Body of pancreas (tissue), 4 donors: ENCODE measurements at regions not wholly inside any gene's neighbourhood (a gene's known extent, or its start where the extent isn't known, plus 50 kb on each side); places are given as distances from the start of the nearest gene placed in this dataset.

ENCODE experiments used
- ATAC-seq: fragments of 150-250 bp; one replicate; pipeline ENCODE4 v1.9.1; 2016
- DNase-seq, 4 donors: peaks; one replicate each; pipeline ENCODE4 v3.0.0-alpha.2; 2019
- H3K27ac ChIP-seq, 4 donors: fragments of 200-600 bp; sonication (generic); 1 replicate in 3 of 4; 2 replicates in 1 of 4; pipeline versions ENCODE4 v1.5.1 to v1.6.1; 2016 to 2019; ENCODE audit warnings: mild to moderate bottlenecking in 1 of 4, mixed read lengths in 1 of 4, moderate library complexity in 1 of 4
- H3K27me3 ChIP-seq, 2 donors: fragments of 200-600 bp; sonication (generic); one replicate each; pipeline ENCODE4 v1.6.0; 2016; ENCODE audit warnings: mild to moderate bottlenecking in 1 of 2
- H3K36me3 ChIP-seq, 2 donors: fragments of 200-600 bp; sonication (generic); replicated peaks in 1 of 2; 2 replicates each; pipeline ENCODE4 v1.5.1; 2016; ENCODE audit warnings: low read depth in 2 of 2; ENCODE audit not compliant: insufficient read depth in 1 of 2
- H3K4me1 ChIP-seq: fragments of 200-600 bp; sonication (generic); one replicate; pipeline ENCODE4 v1.6.0; 2016
- H3K4me3 ChIP-seq, 2 donors: fragments of 200-600 bp; sonication (generic); 1 replicate in 1 of 2; 2 replicates in 1 of 2; pipeline ENCODE4 v1.5.1; 2016 to 2019
- H3K9me3 ChIP-seq, 3 donors: fragments of 200-600 bp; sonication (generic); 1 replicate in 2 of 3; 2 replicates in 1 of 3; pipeline ENCODE4 v1.5.1; 2016
- CTCF ChIP-seq, 7 experiments: fragments of 450-650 bp in 4 of 7; fragments of 200-600 bp in 3 of 7; sonication (generic) in 3 of 7; IDR thresholded peaks; one replicate each; pipeline ENCODE4 v1.5.1; 2016 to 2019; ENCODE audit warnings: antibody characterized with exemption in 7 of 7
- POLR2A ChIP-seq, 3 donors: fragments of 450-650 bp; IDR thresholded peaks; one replicate each; pipeline ENCODE4 v1.6.1; 2016; ENCODE audit warnings: antibody characterized with exemption in 3 of 3, mild to moderate bottlenecking in 2 of 3
- WGBS, 2 donors: methylation state at CpG; one replicate each; pipeline ENCODE4 v1.1.5; 2017; 5-methylcytosine and 5-hydroxymethylcytosine counted together
- intact Hi-C: fragments of 100-400 bp; cut with DNase I; formaldehyde crosslinking; loops from one replicate; pipeline ENCODE4 v1.15.1; 2023

- Histone ChIP-seq H3K9me3 (no peaks in the 10 kb centered on the region), H3K36me3 (no peaks in the 10 kb centered on the region), H3K4me1 (no peaks in the 10 kb centered on the region), H3K27ac (no peak overlapping the region), H3K4me3 (no peak overlapping the region), H3K27me3 (no peaks in the 10 kb centered on the region)
- intact Hi-C loops, result no loop called here
- no peak for DNase-seq
- no peak for TF ChIP-seq CTCF (IDR thresholded peaks at IDR 0.05)
- ATAC-seq, result no peak
Observed at GRCh38 chr5:92562065-92562464, 1019.0 kb downstream of the NR2F1-AS1 start.

GRCh38 chr5:92561411-92561959, 1019.5 kb downstream of the NR2F1-AS1 start:
- Histone ChIP-seq H3K9me3 (no peaks in the 10 kb centered on the region), H3K4me3 (no peak overlapping the region), H3K4me1 (no peaks in the 10 kb centered on the region), H3K27me3 (no peaks in the 10 kb centered on the region), H3K36me3 (no peaks in the 10 kb centered on the region), H3K27ac (no peak overlapping the region)
- no peak for ATAC-seq
- DNase-seq, result no peak
- intact Hi-C loops, result no loop called here
- TF ChIP-seq CTCF (IDR thresholded peaks at IDR 0.05) (no peak), POLR2A (IDR thresholded peaks at IDR 0.05) (no peak)
- WGBS, 2 donors, result 41 to 49% methylated on average over 1 of the region's 1 CpG

- ATAC-seq, result no peak
- H3K4me1 ChIP-seq, result no peaks in the 10 kb centered on the region
- no peaks in the 10 kb centered on the region for H3K36me3 ChIP-seq
- WGBS, 2 donors, result 68 to 72% methylated on average over 4 of the region's 4 CpGs
- H3K9me3 ChIP-seq, result no peaks in the 10 kb centered on the region
- no peaks in the 10 kb centered on the region for H3K27me3 ChIP-seq
- no peak overlapping the region for H3K27ac ChIP-seq
- no peak for TF ChIP-seq CTCF (IDR thresholded peaks at IDR 0.05)
- TF ChIP-seq POLR2A (IDR thresholded peaks at IDR 0.05), result no peak
- DNase-seq, result no peak
- intact Hi-C loops, result no loop called here
- H3K4me3 ChIP-seq, result no peak overlapping the region
Observed at GRCh38 chr5:92560698-92561401, 1020.2 kb downstream of the NR2F1-AS1 start.

GRCh38 chr5:92559781-92560180, 1021.2 kb downstream of the NR2F1-AS1 start:
- no peak for DNase-seq
- Histone ChIP-seq H3K4me1 (no peaks in the 10 kb centered on the region), H3K27me3 (no peaks in the 10 kb centered on the region), H3K36me3 (no peaks in the 10 kb centered on the region), H3K9me3 (no peaks in the 10 kb centered on the region), H3K27ac (no peak overlapping the region), H3K4me3 (no peak overlapping the region)
- TF ChIP-seq CTCF (IDR thresholded peaks at IDR 0.05), result no peak
- TF ChIP-seq POLR2A (IDR thresholded peaks at IDR 0.05), result no peak
- intact Hi-C loops, result no loop called here
- 37 to 46% methylated on average over 3 of the region's 3 CpGs for WGBS, 2 donors
- ATAC-seq, result no peak

GRCh38 chr5:92559331-92559730, 1021.7 kb downstream of the NR2F1-AS1 start:
- ATAC-seq, result no peak
- no peak for TF ChIP-seq CTCF (IDR thresholded peaks at IDR 0.05)
- no peak for TF ChIP-seq POLR2A (IDR thresholded peaks at IDR 0.05)
- intact Hi-C loops, result no loop called here
- H3K4me1 ChIP-seq, result no peaks in the 10 kb centered on the region
- WGBS, 2 donors, result 80 to 82% methylated on average over 4 of the region's 4 CpGs
- no peak overlapping the region for H3K4me3 ChIP-seq
- no peaks in the 10 kb centered on the region for H3K27me3 ChIP-seq
- H3K9me3 ChIP-seq, result no peaks in the 10 kb centered on the region
- DNase-seq, result no peak
- no peaks in the 10 kb centered on the region for H3K36me3 ChIP-seq
- H3K27ac ChIP-seq, result no peak overlapping the region
